ENCODE measurements at regions not wholly inside any gene's neighbourhood (a gene's known extent, or its start where the extent isn't known, plus 50 kb on each side); places are given as distances from the start of the nearest gene placed in this dataset.
"Not testable (repeated sequence)": the region's sequence is repeated elsewhere in the genome, so short reads cannot be mapped to it uniquely, and the experiment has no call there.

DNA sequence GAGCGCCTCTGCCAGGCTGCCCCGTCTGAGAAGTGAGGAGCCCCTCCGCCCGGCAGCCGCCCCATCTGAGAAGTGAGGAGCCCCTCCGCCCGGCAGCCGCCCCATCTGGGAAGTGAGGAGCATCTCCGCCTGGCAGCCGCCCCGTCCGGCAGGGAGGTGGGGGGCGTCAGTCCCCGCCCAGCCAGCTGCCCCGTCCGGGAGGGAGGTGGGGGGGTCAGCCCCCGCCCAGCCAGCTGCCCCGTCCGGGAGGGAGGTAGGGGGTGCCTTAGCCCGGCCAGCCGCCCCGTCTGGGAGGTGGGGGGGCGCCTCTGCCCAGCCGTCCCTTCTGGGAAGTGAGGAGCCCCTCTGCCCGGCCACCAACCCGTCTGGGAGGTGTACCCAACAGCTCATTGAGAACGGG lies 75.4 kb upstream of the DIO2 start:
- not testable (repeated sequence) for DNase-seq

DNA sequence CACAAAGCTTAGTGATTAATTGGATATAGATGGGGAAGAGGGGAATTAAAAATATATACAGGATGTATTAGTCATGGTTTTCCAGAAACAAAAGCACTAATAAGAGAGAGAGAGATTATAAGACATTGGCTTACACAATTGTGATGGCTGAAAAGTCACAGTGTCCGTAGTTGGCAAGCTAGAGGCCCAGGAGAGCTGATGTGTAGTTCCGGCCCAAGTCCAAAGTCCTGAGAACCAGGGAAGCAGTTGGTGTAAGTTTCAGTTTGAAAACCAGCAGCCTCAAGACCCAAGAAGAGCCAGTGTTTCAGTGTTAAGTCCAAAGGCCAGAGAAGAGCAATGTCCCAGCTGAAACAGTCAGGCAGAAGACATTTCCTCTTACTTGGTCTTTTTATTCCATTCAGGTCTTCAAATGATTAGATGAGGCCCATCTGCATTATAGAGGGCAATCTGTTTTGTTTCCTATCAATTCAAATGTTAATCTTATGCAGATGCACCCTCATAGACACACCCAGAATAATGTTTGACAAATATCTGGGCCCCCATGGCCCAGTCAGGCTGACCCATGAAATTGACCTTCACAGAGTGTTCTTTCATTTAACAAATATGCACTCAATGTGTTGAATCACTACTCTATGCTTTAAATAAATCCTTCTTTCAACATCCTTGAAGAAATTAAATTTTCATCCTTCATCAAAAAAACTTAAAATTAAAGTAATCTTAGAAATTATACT lies 67.2 kb upstream of the DIO2 start:
- DNase-seq = no peak

DNA sequence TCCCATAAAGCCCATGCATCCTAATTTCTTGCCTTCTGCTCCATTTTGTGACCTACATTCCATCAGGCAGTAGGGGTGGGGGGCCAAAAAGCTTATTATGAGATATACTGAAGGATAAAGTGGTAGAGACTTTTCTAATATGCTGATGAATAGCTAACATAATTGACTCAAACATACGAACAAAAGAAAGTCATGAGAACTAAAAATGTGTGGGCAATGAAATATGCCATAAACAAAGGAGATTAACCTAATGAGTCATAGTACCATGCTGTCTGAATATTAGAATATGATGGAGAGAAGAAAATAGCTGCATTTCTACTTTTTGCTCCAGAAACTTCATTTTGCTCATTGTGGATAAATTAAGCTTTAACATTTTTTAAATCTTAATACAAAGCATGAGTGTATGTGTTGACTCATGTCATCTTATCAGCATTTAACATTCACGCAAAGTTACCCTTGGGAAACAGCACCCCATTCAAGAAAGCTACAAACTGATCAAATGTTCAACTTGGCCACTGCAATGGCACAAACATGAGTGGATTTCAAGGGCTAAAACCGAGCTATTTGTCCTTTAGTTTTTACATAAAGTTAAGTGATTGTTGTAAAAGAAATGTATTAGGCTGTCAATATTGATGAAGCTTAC lies 64.0 kb upstream of the DIO2 start:
- no peak for DNase-seq

DNA sequence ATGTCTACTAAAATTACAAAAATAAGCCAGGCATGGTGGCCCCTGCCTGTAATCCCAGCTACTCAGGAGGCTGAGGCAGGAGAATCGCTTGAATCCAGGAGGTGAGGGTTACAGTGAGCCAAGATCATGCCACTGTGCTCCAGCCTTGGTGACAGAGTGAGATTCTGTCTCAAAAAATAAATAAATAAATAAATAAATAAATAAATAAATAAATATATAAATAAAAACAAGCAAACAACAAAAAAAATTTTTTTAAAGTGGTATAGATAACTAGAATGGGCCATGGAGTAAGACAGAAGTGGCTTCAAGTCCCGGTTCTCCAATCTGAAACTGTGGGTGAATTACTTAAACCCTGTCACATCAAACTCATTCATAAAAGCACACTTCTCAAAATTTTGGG lies 63.0 kb upstream of the DIO2 start:
- not testable (repeated sequence) for DNase-seq

DNA sequence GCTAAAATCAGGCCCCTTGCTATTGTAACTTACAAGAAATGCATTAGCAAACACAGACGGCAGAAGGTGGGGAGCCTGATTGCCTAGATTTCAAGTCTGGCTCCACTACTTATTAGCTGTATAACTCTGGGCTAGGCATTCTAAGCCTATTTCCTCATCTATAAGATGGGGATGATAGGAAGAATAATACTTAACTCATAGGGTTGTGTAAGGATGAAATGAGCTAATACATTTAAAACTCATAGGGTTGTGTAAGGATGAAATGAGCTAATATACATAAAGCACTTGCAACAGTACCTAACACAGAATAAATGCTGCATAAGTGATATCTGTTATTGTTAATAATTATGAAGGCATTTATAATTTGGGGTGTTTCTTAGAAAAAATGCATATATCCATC lies 60.1 kb upstream of the DIO2 start:
- DNase-seq = no peak

DNA sequence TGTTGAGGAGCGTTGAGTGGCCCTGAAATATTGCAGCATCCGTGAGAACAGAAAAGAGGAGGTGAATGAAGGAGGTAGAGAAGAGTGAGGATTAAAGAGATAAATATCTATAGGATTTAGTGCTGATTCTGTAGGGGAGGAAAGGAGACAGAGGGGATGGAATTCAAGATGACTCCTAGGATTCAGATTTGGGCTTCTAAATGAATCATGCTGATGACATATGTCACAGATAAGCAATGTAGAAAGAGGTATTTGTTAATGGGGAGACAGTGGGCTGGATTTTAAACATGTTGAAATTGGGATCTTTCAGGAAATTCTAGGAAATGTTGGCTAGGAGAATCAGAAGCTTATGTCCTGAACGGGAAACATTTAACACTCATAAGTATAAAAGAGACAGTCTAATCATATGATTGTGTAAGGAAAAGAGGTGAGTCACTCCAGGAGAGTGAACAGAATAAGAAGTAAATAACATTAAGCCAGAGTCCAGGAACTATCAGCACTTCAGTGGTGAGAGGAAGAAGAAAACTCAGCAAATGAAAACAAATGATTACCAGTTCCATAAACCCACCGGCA lies 58.1 kb upstream of the DIO2 start:
- DNase-seq = no peak

DNA sequence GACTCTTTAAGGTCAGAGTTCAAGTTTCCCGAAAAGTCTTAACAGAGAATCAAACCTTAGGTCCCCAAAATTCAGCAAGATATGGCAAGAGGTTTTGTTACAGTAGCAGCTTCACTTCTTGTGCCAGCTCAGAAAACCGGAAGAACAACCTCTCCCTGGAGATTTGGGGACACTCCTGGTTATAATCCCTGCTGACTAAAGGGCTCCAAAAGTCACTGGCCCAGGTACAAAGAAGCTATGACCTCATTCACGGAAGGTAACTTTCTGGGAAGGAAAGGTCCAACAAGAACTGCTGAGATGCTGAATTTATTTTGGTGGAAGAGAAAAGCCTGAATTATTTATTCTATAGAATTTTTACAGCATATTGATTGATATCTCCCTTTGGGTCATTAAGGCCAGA lies 55.6 kb upstream of the DIO2 start:
- no peak for DNase-seq

DNA sequence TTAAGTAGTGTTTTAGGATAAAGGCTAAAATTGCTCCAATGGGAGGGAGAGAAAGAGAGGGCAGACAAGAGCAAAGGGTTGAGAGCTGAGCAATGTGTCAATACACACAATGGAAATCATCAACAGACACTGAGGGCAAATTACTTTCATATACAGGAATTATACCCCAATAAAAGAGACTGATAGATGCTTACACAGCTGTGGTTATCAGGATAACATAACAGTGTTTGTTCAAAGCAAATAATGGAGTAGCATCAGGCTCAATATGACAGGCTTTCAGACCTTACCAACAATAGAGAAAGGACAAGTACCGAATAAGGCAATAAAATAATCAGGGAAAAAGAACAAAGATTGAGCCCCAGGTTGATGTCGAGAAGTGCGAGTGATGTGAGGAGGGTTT lies 53.4 kb upstream of the DIO2 start:
- DNase-seq = no peak
